ENCODE measurements at regions not wholly inside any gene's neighbourhood (a gene's known extent, or its start where the extent isn't known, plus 50 kb on each side); places are given as distances from the start of the nearest gene placed in this dataset.

DNA sequence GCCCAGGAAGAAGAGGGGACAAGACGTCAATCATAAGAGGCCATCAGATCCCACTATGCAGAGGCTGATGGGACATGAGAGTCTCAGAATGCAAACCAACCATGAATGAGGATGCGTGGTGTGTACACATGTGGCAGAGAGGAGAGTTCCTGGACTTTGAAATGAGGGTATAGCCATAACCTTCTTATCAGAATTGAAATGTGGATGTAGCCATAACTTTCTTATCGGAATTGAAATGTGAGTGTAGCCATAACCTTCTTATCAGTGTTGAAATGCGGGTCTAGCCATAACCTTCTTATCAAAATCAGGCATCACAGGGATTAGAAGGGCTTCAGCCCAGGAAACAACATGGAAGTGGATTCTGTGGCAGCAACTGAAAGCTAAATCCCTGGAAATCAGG is 415.5 kb upstream of the FAT1 start:
- no peak for DNase-seq

DNA sequence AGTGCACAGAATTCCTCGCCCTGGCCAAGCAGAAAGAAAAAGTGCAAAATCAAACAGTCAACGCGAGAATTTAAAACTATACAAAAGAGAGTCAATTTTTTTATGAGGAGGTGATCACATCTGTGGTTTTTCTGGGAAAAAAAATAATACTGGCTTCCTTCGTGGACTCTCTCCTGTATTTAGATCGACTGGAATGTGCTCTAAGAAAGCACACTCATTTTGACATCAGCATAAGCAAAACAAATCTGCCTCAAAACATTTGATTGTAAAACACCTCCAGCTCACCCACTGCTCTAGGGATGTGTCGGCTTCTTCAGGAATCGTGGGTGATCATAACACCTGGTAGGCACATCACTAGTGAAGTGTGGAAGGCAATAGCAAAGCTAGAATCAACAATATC is 417.4 kb upstream of the FAT1 start:
- no peak for DNase-seq

DNA sequence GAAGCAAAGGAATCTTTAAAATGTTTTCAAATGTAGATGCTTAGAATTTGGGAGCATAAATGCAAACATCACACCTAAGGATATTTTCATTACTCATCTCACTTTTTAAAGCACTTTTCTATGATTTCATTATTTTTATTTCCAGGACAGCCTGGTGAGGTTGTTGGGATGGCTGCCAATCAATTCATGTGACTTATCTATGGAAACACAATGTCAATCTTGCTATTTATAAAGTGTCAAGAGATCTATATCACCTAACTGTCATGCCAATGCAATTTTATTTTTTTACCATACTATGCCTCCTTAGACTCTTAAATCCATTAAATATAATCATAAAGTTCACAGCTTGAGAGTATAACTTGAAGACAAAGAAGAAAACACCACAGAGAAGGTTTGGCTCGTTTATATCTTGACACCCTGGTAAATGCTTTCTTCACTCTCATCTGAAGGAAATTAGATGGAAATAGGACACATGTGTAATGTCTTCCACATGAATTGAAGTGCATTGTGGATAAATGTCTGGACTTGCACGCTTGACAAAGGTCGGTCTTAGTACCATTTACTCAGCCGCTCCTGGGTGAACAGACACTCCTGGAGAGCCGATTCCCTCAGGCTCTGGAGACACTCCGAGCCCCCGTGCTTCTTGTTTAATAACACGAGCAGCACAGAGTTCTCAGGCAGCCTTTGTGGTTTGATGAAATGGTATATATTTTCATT is 425.7 kb upstream of the FAT1 start:
- no peak for DNase-seq

DNA sequence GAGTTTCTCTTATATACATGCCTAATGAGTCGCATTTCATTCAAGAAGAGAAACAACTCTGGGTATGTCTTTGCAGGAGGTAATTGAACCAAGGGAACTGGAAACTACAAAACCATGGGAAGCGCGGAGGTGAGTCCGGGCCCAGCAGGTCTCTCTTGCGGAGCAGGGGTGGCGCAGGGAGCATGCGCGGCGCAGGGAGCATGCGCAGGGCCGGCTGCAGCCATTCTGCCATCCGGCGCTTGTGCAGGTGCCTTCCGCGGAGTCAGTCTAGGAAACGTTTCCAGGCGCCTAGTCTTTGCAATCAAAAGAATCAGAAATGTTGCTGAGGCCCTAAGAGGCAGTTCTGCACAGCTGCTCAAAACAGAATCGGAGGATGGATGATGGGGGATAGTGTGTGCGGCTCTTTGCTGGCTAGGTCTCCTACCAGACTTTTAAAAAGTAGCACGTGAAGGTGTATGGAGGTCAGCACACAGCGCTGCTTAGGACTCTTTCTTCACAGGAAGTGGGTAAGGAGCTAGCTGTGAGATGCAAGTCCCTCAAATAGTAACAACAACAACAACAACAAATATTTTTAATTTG is 433.8 kb upstream of the FAT1 start:
- no peak for DNase-seq

DNA sequence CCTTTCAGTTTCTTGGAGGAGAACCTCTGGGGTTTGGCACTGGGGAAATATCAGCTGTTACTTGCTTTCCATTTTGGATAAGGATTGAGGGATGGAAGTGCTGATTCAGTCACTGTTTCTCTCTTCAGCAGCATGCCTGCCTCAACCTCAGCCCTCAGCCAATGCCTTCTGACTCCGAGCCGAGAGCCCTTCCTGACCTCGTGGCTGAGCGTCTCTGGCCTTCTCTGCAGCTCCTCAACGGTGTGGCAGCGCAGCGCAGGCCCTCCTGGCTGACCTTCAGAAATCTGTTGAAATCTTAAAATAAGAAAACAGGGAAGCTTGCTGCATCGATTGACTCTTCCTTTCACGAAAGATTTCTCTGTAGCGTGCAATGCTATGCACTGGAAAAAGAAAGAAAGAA is 434.3 kb upstream of the FAT1 start:
- no peak for DNase-seq

DNA sequence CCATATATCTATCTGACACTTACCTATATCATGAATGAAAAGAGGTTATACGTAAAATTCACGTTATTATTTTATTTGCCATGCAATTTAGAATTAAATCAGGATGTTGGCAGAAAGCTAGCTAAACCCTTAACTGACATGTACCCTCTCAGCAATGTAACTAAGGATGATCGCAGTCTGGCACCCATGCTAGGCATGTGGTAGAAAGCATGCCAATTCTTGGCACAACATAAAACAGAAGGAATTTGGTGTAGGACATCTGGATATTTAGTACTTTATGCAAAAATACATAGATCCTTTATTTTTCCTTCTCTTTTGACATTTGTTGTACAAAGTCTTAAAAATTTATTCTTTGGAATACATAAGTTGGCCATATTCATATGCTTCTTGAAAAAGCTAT is 436.8 kb upstream of the FAT1 start:
- DNase-seq = no peak

DNA sequence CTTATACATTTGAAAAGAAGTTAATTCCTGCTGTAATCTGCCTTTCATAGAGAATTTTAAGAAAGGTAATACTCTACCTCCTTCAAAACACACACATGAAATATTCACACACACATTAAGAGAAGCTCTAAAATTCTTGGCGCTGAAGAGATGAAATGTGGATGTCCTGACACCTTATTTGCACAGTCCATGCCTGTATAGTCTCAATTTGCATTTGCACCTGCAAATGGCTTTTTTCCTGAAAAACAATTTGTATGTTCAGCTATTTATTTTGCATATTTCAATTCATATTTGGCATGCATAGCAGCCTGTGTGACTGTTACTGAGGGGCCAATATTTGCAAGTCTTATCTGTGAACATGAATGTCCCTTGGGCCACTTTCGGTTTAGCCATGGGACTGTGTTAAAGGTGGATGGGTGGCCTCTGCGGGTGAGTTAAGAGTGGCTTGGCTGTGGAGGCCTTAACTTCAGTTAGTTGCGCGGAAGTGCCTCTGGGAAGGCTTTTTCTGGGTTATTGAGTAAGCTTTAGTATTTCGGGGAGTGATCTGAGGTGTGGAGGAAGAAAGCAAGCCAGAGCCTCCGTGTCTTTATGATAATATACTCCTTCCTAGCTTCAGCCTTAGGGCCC is 443.3 kb upstream of the FAT1 start:
- no peak for DNase-seq

DNA sequence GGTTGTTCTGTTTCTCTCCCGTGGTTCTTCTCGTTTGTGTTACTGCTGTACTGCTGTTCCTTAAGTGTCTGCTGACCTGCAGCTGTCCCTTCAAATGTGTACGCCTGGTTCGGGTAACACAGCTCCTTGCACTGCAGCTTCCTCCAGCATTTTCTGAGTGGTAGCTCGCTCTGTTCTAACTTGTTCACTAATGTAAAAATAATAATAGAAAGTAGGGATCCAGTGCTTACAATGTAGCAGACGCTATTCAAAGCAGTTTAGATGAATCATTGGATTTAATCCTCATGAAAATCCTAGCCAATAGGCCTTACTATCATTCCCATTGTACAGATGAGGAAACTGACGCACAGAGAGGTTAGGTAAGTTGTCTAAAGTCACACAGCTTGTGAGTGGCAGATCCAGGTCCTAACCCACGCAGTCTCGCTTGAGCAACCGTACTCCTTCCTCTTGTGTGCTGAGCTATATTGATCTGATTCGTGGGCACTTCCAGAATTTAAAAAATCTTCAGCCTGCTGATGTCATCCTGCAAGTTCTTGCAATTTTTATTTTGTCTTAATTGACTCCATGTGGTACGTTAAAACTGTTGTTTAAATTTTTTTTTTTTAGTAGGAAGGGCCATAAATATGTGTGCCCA is 448.2 kb upstream of the FAT1 start:
- peak; percentile 54 for DNase-seq

DNA sequence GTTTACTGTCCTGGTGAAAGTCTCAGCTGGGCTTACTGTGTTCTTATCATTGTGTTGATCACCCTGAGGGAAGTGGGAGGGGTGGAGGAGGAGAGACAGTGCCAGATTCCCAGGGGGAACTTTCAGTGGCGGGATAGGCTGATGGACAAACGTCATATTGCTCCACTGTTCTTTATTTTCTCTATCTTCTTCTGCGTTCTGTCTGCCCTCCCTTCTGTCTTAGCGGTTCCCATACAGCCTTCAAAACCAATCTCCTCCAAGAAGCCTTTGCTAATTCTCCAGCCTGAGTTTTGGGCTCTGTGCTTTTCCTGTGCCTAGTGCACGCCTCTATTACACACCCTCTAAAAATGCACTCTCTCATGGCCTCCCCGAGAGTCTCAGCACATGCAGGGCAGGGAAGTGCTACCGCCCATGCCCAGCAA is 448.7 kb upstream of the FAT1 start:
- no peak for DNase-seq

DNA sequence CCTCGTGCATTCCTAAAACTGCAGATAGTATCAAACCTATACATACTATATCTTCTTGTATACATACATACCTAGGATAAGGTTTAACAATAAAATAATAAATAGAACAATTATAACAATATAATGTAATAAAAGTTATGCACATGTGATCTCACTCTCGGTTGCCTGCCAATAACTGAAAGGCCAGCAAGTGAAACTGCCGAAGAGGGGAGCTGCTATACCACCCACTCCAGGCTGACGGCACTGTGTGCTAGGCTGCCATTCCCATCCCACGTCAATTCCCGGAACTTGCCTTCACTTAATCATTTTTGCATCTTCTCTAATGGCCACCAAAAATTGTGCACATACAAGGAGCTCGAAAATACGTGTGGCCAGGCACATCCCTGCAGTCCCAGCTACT is 451.1 kb upstream of the FAT1 start:
- DNase-seq = no peak

DNA sequence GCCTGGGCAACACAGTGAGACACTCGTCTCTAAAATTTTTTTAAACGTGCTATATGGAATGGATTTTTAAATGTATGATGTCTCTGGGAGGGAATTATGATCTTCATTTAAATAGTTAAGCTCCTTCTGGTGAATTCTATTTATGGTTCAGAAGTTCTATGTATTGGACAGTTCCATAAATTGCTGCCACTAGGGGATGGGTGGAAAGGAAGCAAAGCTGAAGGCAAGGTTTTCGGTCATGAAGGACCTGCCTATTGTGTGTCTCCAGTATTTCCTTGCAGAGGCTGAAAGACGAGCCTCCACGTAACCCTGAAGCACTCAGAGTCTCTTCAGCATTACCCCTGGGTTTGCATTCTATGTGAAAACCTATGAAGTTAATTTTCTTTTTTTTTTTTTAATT is 451.5 kb upstream of the FAT1 start:
- DNase-seq = no peak

DNA sequence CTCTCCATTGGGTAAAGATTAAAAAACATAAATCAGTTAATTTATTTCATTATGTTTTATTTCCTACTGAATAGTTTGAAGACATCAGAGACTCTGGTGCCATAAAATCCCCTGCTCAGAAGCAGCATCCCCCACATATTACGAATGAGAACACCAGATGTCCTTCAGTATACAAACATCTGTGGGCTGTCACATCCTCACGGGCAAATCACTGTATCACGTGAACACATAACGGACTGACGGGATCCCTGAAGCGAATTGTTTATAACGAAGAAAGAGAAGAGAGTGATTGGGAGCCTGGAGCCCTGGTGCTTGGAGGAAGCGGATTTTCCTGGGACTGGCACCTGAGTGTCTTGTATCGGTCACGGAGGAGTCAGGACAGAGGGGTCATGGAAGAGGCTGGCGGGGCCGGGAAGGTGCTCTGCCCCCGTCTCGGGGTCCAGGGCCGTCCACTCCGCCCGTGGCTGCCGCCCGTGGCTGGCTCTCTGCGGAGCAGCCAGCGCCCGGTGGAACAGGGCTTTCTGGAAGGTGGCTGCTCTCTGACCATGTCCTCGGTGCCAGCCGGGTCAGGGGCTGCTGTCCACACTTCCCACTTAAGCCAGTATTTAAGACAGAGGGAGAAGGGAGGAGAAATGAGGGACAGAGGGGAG is 452.7 kb upstream of the FAT1 start:
- no peak for DNase-seq

DNA sequence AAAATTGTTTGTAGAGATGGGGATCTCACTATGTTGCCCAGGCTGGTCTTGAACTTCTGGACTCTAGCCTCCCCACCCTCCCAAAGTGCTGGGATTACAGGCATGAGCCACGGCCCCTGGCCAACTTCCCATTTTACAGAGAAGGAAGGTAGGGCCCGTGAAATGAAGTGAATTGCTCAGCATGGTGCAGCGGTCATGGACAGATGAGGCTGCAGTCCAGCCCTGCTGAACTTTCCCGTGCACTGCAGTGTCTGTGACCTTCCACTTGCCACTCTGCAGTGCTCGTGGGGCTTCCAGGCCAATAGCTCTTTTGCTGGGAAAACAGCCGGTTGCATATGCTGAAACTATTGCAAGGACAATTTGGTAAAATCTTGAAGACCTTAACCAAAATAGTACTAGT is 454.4 kb upstream of the FAT1 start:
- DNase-seq = no peak

DNA sequence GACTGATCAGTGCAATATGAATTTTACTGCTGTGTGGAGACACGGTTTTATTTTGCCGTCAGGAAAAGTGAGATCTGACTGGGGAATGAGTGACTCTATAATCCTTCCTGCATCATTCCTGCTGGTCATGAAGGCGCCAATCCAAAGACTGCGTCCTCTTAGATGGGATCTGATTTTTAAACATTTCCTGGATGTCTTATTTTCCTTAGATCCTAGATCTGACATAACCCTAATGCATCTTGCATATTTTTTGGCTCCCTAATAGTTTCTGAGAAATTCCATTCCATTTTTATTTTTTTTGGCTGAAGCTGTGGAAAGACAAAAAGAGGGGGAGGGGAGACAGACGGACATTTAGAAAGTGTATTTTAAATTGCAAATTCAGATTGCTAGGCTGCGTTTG is 454.9 kb upstream of the FAT1 start:
- DNase-seq = peak; percentile 6

DNA sequence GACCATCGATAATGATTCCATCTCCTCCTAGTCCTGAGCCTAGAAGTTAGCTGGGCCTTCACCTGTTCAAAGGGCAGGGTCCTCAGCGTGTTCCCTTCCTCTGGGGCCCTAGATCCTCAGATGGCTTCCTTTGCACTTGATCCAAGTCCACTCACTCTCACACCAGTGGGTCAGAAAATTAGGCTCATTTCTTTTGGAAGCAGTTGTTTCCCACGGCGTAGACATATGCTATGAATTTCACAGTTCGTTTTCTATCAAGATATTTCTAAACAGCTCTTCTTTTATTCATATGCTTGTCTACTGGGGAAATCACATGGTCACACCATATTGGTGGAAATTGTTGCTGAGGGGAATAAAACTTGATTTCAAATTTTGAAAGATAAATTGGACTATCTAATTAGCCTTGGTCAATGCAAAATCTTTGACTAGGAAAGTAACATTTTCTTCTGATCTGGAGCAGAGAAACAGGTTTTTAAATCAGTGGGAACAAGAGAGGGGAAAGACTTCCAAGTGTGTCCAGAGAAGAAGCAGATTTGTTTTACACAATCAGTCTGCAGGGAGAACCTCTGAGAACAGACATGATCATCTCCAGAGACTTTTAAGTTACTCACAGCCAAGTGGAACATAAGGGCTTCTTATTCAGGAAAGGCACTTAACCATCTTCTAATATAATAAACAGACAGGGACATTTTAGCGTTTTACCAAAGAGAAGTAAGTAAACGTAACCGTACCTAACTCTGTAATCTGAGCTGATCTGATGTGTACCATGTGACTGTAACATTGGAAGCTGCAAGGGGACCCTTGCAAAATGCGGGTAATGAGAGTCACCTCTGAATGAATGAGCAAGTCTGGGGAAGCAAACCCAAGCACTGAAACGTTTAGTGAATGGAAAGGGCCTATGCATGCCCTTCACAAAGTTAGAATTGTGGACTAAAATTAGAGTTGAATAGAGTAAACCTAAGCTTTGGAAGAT is 455.7 kb upstream of the FAT1 start:
- DNase-seq = no peak

DNA sequence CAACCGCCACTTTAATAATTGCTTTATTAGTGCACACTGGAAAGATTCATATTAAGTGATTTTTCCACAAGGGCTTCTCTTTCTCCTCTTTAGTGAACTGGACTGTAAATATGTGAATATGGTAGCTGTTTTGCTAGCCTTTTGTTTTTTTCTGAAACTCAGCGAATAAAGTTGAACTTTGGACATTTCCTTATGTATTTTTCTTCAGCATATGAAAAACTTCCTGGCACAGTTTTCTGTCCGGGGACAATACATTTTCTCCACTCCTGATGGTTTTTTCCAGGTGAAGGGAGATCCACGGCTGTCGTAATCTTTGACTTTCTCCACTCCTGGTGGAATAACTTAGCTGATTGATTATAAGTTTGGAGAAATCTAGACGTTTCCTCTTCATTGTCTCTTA is 457.4 kb upstream of the FAT1 start:
- DNase-seq = no peak

DNA sequence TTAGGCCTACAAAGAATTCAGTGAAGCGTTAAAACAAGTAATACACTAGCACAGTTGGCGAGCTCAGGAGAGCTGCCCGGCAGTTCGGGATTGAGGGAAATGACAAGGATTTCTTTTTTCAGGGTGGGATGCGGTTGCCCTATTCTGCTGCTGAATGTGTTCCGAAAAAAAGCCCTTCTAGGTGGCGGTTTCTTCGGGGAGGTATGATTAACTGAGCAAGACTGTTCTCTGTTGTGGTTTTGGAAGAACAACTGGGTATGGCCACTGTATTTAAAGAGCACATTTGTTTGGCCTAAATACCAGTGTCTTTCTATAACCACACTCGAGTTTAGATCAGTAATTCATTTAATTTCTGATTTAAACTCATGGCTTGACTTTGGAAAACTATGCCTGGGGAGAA is 459.7 kb upstream of the FAT1 start:
- peak; percentile 72 for DNase-seq

DNA sequence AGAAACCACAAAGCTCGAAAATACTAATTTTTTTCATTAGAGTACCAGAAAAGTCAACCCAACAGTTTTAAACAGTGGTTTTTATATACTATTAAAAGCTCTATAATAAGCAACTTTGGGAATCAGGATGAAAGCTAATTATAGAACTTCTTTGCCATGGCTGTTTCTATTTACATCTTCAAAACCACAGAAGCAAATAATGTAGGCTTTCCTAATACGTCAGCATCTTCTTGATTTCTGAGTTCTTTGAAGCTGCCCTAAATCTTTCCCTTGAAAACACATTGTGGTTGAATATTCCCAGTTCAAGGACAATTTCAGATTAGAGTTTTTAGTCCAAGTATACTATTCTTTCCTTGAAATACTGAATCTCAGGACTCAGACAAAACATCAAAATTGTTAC is 460.2 kb upstream of the FAT1 start:
- no peak for DNase-seq

DNA sequence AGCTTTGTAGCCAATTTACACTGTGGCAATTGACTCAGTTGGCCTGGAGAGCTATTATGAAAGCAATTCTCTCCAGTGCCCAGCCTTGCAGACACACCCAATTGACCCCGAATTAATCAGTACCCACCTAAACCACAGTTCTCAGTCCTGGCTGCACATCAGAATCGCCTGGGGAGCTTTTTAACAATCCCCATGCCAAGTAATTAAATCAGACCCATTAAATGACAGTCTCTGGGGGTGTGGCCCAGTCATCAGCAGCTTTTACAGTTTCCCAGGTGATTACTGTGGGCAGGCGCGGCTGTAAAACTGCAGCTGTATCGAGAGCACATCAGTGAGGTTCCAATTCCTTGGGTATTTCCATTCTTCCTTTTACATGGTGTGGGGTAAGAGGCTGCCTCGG is 460.9 kb upstream of the FAT1 start:
- no peak for DNase-seq

DNA sequence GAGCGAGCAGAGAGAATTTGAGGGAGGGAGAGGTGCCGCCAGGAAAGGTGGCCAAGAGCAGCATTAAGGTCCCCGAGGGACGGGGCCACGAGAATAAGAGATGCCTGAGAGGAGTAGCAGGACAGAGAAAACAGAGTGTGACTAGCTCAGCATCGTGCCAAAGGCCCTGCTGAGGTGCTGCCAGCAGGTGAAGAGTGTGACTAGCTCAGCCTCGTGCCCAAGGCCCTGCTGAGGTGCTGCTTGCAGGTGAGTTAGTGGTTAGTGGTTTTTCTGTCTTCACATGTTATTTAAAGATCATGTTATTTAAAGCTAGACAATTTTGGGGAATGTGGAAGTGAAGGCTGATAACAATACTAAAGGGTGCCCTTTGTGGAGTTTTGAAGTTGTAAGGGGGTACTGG is 464.5 kb upstream of the FAT1 start:
- DNase-seq = no peak

DNA sequence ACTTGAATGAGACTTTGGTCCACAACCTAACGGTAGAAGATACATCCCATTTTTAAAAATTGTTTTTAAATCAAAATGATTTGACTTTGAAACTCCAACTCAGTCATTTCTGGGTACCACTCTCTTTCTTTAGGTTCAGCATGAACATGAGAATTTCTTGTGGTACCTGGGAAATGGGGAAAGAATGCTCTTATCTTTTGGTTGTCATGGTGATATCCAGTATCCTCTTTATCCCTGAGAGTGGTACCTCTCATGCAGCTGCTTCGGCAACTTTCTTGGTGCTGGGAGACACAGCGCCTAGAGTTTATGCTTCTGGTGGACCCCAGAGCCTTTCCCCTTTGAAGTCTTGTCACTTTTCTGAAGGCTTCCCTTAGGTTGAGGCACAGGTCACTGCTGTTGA is 465.1 kb upstream of the FAT1 start:
- DNase-seq = no peak

DNA sequence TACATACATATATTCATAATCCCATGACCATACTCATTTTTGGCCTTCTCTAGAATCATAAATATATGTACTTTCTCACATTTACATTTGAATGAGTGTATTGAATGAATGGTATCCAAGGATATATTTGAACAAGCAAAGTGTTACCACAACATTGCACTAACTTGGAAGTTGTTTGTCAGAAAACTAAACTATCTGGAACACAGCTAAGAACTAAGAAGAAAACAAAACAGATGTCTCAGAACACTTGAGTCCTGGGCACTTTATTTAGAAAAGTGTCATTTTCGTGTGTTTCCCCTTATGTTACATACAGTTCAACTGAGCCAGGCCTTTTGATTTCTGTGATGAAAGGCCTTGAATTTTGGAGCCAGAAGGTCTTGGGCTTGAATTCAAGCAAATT is 466.7 kb upstream of the FAT1 start:
- no peak for DNase-seq

DNA sequence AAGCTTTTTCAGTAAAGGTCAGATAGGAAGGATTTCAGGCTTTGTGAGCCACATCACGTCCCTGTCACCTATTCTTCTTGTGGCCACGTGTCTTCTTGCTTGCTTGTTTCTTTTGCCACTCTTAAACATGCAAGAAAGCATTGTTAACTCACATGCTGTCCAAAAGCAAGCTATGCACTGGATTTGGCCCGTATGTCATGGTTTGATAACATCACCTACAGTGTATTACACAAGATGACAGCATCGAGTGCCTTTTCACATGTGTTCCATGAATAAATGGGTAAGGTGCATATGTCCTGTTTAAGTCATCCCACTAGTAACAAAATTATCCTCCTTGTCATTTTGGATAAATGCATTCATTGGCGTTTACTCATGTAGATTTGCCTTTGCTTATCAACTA is 468.0 kb upstream of the FAT1 start:
- DNase-seq = no peak

Measured in fibroblast of upper back skin (primary cell).